BJ (cell line): ENCODE measurements at regions not wholly inside any gene's neighbourhood (a gene's known extent, or its start where the extent isn't known, plus 50 kb on each side); places are given as distances from the start of the nearest gene placed in this dataset.

Source experiments
- CTCF ChIA-PET: fragments of 350-600 bp; formaldehyde crosslinking; extraction: SDS; loops from one replicate; lab custom pipeline; 2021; ENCODE audit warnings: antibody characterized with exemption, inconsistent platforms; lab: Yijun Ruan, JAX
- POLR2A ChIA-PET: fragments of 300-600 bp; sonication (Branson Sonifier 250); formaldehyde crosslinking; extraction: SDS; loops from one replicate; lab custom pipeline; 2021; ENCODE audit warnings: antibody characterized with exemption; lab: Charles Lee
- DNase-seq: peaks from one replicate; pipeline ENCODE4 v3.0.0-alpha.2; 2011; ENCODE audit warnings: low read depth
- H3K27me3 ChIP-seq: 2 replicates; pipeline ENCODE4 v1.6.0; 2011; ENCODE audit warnings: low read length; ENCODE audit not compliant: control insufficient read depth, insufficient read depth
- H3K36me3 ChIP-seq: 2 replicates; pipeline ENCODE4 v1.5.1; 2011; ENCODE audit warnings: low read length; ENCODE audit not compliant: control insufficient read depth, insufficient read depth
- H3K4me3 ChIP-seq: 2 replicates; pipeline ENCODE4 v1.5.1; 2011; ENCODE audit warnings: low read depth, mild to moderate bottlenecking, control low read depth, low read length
- TF ChIP-seq, protein P1 (sequence below): IDR thresholded peaks from 2 replicates; pipeline ENCODE4 v1.5.1; 2011; ENCODE audit warnings: low read depth, mild to moderate bottlenecking, control low read depth, inconsistent platforms, low read length, moderate library complexity; ENCODE audit not compliant: insufficient read depth

GRCh38 chr3:178370387-178370786, 165.8 kb upstream of the KCNMB2 start:
- POLR2A ChIA-PET, result no interaction called here
- Histone ChIP-seq H3K27me3 (no peaks in the 10 kb centered on the region), H3K36me3 (no peaks in the 10 kb centered on the region), H3K4me3 (no peak overlapping the region)
- TF ChIP-seq, protein P1, sequence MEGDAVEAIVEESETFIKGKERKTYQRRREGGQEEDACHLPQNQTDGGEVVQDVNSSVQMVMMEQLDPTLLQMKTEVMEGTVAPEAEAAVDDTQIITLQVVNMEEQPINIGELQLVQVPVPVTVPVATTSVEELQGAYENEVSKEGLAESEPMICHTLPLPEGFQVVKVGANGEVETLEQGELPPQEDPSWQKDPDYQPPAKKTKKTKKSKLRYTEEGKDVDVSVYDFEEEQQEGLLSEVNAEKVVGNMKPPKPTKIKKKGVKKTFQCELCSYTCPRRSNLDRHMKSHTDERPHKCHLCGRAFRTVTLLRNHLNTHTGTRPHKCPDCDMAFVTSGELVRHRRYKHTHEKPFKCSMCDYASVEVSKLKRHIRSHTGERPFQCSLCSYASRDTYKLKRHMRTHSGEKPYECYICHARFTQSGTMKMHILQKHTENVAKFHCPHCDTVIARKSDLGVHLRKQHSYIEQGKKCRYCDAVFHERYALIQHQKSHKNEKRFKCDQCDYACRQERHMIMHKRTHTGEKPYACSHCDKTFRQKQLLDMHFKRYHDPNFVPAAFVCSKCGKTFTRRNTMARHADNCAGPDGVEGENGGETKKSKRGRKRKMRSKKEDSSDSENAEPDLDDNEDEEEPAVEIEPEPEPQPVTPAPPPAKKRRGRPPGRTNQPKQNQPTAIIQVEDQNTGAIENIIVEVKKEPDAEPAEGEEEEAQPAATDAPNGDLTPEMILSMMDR, result no peak
- DNase-seq, result no peak
- CTCF ChIA-PET, result interaction anchor here (0.9 kb wide), 1 partner anchor 21 kb away, joined by 3 read pairs; no protein-coding TSS in a partner anchor

DNA sequence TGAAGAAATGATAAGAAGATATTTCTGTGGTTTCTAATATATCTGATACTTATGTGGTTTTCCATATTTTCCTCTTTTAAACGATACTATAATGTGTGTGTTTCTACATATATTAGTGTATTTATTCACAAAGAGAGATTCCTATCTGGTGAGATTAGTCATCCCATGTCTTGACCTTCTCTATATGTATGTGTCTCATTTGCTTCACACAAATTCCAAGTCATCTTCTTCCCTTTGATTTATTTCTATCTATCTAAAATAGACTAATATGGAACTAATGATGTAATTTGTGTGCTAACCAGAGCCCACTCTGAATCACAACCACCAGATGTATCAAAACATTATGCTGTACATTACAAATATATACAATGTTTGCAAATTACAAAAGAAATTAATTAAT, 154.7 kb upstream of the KCNMB2 start:
- TF ChIP-seq, protein P1, result no peak
- no peaks in the 10 kb centered on the region for H3K27me3 ChIP-seq
- H3K4me3 ChIP-seq, result no peak overlapping the region
- no peaks in the 10 kb centered on the region for H3K36me3 ChIP-seq
- CTCF ChIA-PET, result interaction anchor here (0.8 kb wide), 1 partner anchor 38 kb away, joined by 3 read pairs; no protein-coding TSS in a partner anchor
- POLR2A ChIA-PET, result interaction anchor here (0.6 kb wide), 1 partner anchor 53 kb away, joined by 3 read pairs; no protein-coding TSS in a partner anchor
- DNase-seq, result no peak

DNA sequence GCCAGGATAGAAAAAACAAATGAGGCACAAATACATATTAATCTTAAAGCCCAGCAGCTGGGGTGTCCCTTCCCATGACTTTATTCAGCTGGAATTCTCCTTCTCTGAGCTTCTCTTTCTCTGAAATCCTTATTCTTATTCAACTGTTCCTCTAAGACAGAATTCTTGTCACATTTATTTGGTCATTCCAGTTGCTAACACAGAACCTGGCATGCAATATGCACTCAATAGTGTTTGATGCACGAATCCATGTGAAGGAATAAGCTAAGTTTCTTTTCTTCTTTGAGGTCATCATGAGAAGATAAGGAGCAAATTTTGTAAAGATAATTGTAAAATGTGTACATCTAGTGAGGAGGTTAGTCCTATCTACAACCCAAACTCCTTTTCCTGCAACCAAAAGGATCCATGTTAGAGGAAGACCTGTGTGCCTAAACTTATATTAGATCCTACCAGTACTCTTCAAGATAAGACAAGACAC, 154.2 kb upstream of the KCNMB2 start:
- Histone ChIP-seq H3K4me3 (no peak overlapping the region), H3K36me3 (no peaks in the 10 kb centered on the region), H3K27me3 (no peaks in the 10 kb centered on the region)
- TF ChIP-seq, protein P1, result no peak
- no peak for DNase-seq
- POLR2A ChIA-PET, result interaction anchor here (0.6 kb wide), 1 partner anchor 53 kb away, joined by 3 read pairs; no protein-coding TSS in a partner anchor
- CTCF ChIA-PET, result interaction anchor here (0.8 kb wide), 1 partner anchor 39 kb away, joined by 3 read pairs; no protein-coding TSS in a partner anchor

DNA sequence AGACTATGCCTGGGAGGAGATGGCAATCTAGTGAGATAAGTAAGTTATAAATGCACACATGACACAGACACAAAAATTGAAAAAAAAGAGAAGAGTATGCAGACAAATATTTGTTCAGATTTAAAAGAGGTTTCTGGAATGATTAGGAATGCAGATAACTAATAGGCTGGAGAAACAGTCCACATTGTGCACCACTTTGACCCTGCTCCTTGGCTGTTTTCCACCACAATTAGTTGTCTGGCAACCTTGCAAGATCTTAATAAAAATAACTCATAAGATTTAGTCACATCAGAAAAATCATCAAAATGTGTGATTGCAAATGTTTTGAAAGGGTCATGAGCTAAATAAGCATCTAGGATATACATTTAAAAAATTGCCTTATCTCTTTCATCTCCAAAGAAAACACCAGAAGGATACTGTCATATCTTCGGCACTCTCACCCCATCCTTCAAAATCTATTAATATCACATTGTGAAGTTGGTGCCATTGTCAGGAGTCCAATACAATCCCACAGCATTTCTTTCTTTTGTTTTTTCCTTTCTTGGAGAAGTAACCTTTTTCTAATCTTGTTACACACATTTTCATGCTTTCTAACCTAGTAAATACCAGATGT, 153.7 kb upstream of the KCNMB2 start:
- no peaks in the 10 kb centered on the region for H3K36me3 ChIP-seq
- ChIA-PET CTCF (no interaction called here), POLR2A (no interaction called here)
- H3K4me3 ChIP-seq, result no peak overlapping the region
- TF ChIP-seq, protein P1, result no peak
- peak; percentile 94 for DNase-seq
- no peaks in the 10 kb centered on the region for H3K27me3 ChIP-seq

DNA sequence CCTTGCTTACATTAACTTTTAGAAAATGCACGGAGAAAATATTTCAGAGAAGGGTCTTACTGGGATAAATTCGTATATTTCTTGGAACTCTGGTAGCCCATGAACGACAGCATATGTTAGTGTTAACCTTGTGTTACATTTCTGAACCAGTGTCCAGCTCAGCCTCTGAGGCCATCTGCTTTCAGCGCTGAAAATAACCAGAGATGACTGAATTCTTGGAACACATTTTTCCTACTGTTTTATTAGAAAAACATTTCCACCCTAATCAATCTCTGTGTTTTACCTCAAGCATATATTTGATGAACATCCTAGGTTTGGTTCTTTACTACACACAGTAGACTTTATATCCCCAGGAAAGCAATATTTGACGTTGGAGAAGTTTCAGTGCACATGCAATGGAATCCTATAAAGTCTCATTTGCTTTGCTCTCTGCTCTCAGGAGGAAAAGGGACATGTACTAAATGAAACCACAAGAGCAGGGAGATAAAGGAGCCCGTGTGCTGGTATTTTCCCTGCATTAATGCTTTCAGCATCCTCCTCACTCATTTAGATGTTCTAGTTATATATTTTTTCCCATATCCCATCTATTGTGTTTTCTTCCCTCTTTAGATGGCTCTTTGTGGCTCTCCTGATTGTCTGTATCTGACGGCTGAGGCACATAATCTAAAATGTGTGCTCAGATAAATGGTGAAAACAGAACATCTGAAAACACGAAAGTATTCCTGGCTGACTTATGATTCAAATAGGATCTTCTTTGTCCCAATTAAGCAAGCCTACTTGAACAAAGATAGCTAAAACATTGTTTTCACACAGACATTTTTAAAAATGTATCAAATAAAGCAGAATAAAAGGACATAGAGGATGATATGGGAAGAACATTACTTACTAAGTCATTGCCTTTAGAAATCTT, 151.7 kb upstream of the KCNMB2 start:
- H3K36me3 ChIP-seq, result no peaks in the 10 kb centered on the region
- CTCF ChIA-PET, result interaction anchor here (0.6 to 2.1 kb wide), 15 partner anchors 9 to 1953 kb away, joined by 3 to 24 read pairs (median 4); no protein-coding TSS in a partner anchor
- POLR2A ChIA-PET, result no interaction called here
- no peak for DNase-seq
- H3K27me3 ChIP-seq, result no peaks in the 10 kb centered on the region
- H3K4me3 ChIP-seq, result no peak overlapping the region
- TF ChIP-seq, protein P1, result no peak
